ENCODE measurements at regions not wholly inside any gene's neighbourhood (a gene's known extent, or its start where the extent isn't known, plus 50 kb on each side); places are given as distances from the start of the nearest gene placed in this dataset.

DNA sequence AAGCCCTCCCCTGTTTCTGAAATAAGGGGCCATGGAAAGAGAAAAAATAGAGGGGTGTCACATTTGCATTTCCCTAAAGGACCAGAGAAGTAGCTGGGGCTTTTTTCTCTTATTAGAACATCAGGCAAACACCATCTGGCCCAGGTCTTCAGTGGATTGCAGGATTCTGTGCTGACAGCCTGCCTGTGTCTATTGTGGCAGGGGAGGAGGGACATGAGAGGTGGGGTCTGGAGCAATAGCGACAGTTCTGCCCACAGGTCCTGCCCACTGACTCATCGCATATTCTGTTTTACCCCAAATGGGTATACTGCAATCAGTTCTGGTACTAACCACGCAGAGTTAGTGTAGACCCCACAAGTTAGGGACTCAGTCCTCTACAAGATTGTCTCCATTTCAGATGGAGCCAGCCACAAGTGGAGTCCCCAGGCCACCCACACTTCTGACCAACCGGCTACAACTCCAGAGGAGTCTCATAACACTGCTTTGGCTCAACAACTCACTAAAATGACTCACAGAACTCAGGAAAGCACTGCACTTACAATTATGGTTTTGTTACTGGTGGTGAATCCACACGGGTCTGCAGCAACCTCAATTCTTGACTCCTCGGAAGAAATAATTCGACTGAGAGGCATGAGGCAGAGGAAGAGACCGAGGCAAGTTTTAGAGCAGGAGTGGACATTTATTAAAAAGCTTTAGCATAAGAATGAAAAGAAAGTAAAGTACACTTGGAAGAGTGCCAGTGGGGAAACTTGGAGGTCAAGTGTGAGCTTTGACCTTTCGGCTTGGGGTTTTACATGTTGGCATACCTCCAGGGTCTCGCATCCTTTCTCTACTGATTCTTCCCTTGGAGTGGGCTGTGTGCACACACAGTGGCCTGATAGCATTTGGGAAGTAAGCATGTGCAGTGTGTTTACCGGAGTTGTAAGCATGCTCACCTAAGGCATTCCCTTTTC lies 146.4 kb upstream of the SPATS2L start:
- TF ChIP-seq, protein P1, sequence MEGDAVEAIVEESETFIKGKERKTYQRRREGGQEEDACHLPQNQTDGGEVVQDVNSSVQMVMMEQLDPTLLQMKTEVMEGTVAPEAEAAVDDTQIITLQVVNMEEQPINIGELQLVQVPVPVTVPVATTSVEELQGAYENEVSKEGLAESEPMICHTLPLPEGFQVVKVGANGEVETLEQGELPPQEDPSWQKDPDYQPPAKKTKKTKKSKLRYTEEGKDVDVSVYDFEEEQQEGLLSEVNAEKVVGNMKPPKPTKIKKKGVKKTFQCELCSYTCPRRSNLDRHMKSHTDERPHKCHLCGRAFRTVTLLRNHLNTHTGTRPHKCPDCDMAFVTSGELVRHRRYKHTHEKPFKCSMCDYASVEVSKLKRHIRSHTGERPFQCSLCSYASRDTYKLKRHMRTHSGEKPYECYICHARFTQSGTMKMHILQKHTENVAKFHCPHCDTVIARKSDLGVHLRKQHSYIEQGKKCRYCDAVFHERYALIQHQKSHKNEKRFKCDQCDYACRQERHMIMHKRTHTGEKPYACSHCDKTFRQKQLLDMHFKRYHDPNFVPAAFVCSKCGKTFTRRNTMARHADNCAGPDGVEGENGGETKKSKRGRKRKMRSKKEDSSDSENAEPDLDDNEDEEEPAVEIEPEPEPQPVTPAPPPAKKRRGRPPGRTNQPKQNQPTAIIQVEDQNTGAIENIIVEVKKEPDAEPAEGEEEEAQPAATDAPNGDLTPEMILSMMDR (IDR thresholded peaks at IDR 0.05): no peak
- no peak for TF ChIP-seq POLR2AphosphoS5 (IDR thresholded peaks at IDR 0.05)
